KMS-11 (cell line): ENCODE measurements at regions not wholly inside any gene's neighbourhood (a gene's known extent, or its start where the extent isn't known, plus 50 kb on each side); places are given as distances from the start of the nearest gene placed in this dataset.

Experiments used
- H2AFZ ChIP-seq: fragments of 200-600 bp; sonication (generic); 2 replicates; pipeline ENCODE4 v1.6.1; 2016; ENCODE audit warnings: antibody characterized with exemption, mixed run types, low read depth
- H3K27ac ChIP-seq: fragments of 200-600 bp; sonication (generic); 2 replicates; pipeline ENCODE4 v1.6.1; 2016; ENCODE audit warnings: mild to moderate bottlenecking, mixed run types
- H3K27me3 ChIP-seq: fragments of 200-600 bp; sonication (generic); 2 replicates; pipeline ENCODE4 v1.6.1; 2017; ENCODE audit warnings: mild to moderate bottlenecking, low read depth, mixed run types, moderate library complexity; ENCODE audit not compliant: insufficient read depth
- H3K36me3 ChIP-seq: fragments of 200-600 bp; sonication (generic); 2 replicates; pipeline ENCODE4 v1.6.1; 2017; ENCODE audit warnings: mild to moderate bottlenecking, mixed run types; ENCODE audit not compliant: insufficient read depth
- H3K4me1 ChIP-seq: fragments of 200-600 bp; sonication (generic); 2 replicates; pipeline ENCODE4 v1.6.1; 2016; ENCODE audit warnings: mild to moderate bottlenecking, low read depth, mixed run types; ENCODE audit not compliant: poor library complexity, severe bottlenecking
- H3K4me2 ChIP-seq: fragments of 200-600 bp; sonication (generic); 2 replicates; pipeline ENCODE4 v1.7.0; 2016; ENCODE audit warnings: mild to moderate bottlenecking, mixed run types
- H3K4me3 ChIP-seq: fragments of 200-600 bp; sonication (generic); IDR thresholded peaks from 2 replicates; pipeline ENCODE4 v1.6.1; 2017; ENCODE audit warnings: low read depth, low read length, mixed read lengths; ENCODE audit not compliant: insufficient read depth
- H3K79me2 ChIP-seq: fragments of 200-600 bp; sonication (generic); 2 replicates; pipeline ENCODE4 v1.6.1; 2016; ENCODE audit warnings: low read depth, mixed run types; ENCODE audit not compliant: insufficient read depth
- H3K9ac ChIP-seq: fragments of 200-600 bp; sonication (generic); 2 replicates; pipeline ENCODE4 v1.6.1; 2016; ENCODE audit warnings: mild to moderate bottlenecking, mixed run types
- H4K20me1 ChIP-seq: fragments of 200-600 bp; sonication (generic); 2 replicates; pipeline ENCODE4 v1.6.1; 2016; ENCODE audit warnings: mild to moderate bottlenecking, mixed run types; ENCODE audit not compliant: insufficient read depth
- CTCF ChIP-seq: fragments of 200-600 bp; sonication (generic); conservative IDR thresholded peaks from 2 replicates; pipeline ENCODE4 v1.6.1; 2017; ENCODE audit warnings: low read depth, mild to moderate bottlenecking, antibody characterized with exemption, low read length, moderate library complexity, mixed read lengths

- Histone ChIP-seq H3K27ac (no peak overlapping the region), H4K20me1 (no peaks in the 10 kb centered on the region)
- TF ChIP-seq CTCF: no peak
Observed at GRCh38 chr7:32364581-32364980, 125.6 kb downstream of the LSM5 start.

GRCh38 chr7:32360127-32360526, 130.1 kb downstream of the LSM5 start:
- no peak overlapping the region for H3K4me2 ChIP-seq
- H3K4me1 ChIP-seq: no peaks in the 10 kb centered on the region
- no peak overlapping the region for H2AFZ ChIP-seq
- H3K9ac ChIP-seq: no peak overlapping the region
- no peak overlapping the region for H3K4me3 ChIP-seq
- H3K27me3 ChIP-seq: no peaks in the 10 kb centered on the region
- H3K36me3 ChIP-seq: no peaks in the 10 kb centered on the region
- TF ChIP-seq CTCF: no peak
- H3K79me2 ChIP-seq: no peaks in the 10 kb centered on the region
- no peaks in the 10 kb centered on the region for H4K20me1 ChIP-seq
- H3K27ac ChIP-seq: no peak overlapping the region

More at GRCh38 chr7:32364581-32364980, 125.6 kb downstream of the LSM5 start:
- Histone ChIP-seq H2AFZ (no peak overlapping the region), H3K27me3 (no peaks in the 10 kb centered on the region), H3K36me3 (no peaks in the 10 kb centered on the region), H3K4me3 (no peak overlapping the region), H3K4me2 (no peak overlapping the region), H3K4me1 (no peaks in the 10 kb centered on the region), H3K79me2 (no peaks in the 10 kb centered on the region), H3K9ac (no peak overlapping the region)

GRCh38 chr7:32357535-32358277, 132.5 kb downstream of the LSM5 start:
- no peak overlapping the region for H3K9ac ChIP-seq
- no peaks in the 10 kb centered on the region for H3K4me1 ChIP-seq
- H3K4me2 ChIP-seq: no peak overlapping the region
- no peak; the same call in 1 of the 2 replicates for TF ChIP-seq CTCF
- no peak overlapping the region for H3K4me3 ChIP-seq
- no peaks in the 10 kb centered on the region for H4K20me1 ChIP-seq
- no peak overlapping the region for H3K27ac ChIP-seq
- no peaks in the 10 kb centered on the region for H3K27me3 ChIP-seq
- H3K79me2 ChIP-seq: no peaks in the 10 kb centered on the region
- no peaks in the 10 kb centered on the region for H3K36me3 ChIP-seq
- H2AFZ ChIP-seq: no peak overlapping the region

- peak; percentile 90 for TF ChIP-seq CTCF
- Histone ChIP-seq H3K4me2 (no peak overlapping the region), H3K27me3 (no peaks in the 10 kb centered on the region), H3K9ac (no peak overlapping the region), H4K20me1 (no peaks in the 10 kb centered on the region), H3K27ac (no peak overlapping the region), H3K4me1 (no peaks in the 10 kb centered on the region), H2AFZ (no peak overlapping the region), H3K79me2 (no peaks in the 10 kb centered on the region), H3K36me3 (no peaks in the 10 kb centered on the region), H3K4me3 (no peak overlapping the region)
Observed at GRCh38 chr7:32347244-32347828, 142.8 kb downstream of the LSM5 start.
